ENCODE measurements at regions not wholly inside any gene's neighbourhood (a gene's known extent, or its start where the extent isn't known, plus 50 kb on each side); places are given as distances from the start of the nearest gene placed in this dataset.
"Not testable (repeated sequence)": the region's sequence is repeated elsewhere in the genome, so short reads cannot be mapped to it uniquely, and the experiment has no call there.

- Histone ChIP-seq H3K9me3 (no peaks in the 10 kb centered on the region), H3K36me3 (no peaks in the 10 kb centered on the region), H3K4me1 (ENCODE audit: control insufficient read depth in 1 of 2, low read depth in 2 of 2) (peaks cover 3 to 7% of the 10 kb centered on the region in 2 donors), H3K27ac (no peak overlapping the region), H3K27me3 (replicated peaks; ENCODE audit: insufficient read depth) (no peaks in the 10 kb centered on the region), H3K4me3 (no peak overlapping the region)
- TF ChIP-seq CTCF (IDR thresholded peaks at IDR 0.05) = no peak
- no peak for DNase-seq (ENCODE audit: low spot score)
- ATAC-seq (ENCODE audit: insufficient number of reproducible peaks, low FRiP score, low read depth) = no peak
Observed at GRCh38 chr6:85132091-85132490, 317.8 kb upstream of the NT5E start.

- DNase-seq (ENCODE audit: low spot score) = no peak
- Histone ChIP-seq H3K36me3 (no peaks in the 10 kb centered on the region), H3K27ac (no peak overlapping the region), H3K4me1 (ENCODE audit: control insufficient read depth in 1 of 2, low read depth in 2 of 2) (peaks cover 6 to 10% of the 10 kb centered on the region in 2 donors), H3K9me3 (no peaks in the 10 kb centered on the region), H3K27me3 (replicated peaks; ENCODE audit: insufficient read depth) (no peaks in the 10 kb centered on the region), H3K4me3 (no peak overlapping the region)
- no peak for TF ChIP-seq CTCF (IDR thresholded peaks at IDR 0.05)
- no peak for ATAC-seq (ENCODE audit: insufficient number of reproducible peaks, low FRiP score, low read depth)
Observed at GRCh38 chr6:85130743-85131142, 319.1 kb upstream of the NT5E start.

- Histone ChIP-seq H3K27me3 (replicated peaks; ENCODE audit: insufficient read depth) (no peaks in the 10 kb centered on the region), H3K4me3 (no peak overlapping the region), H3K9me3 (no peaks in the 10 kb centered on the region), H3K36me3 (no peaks in the 10 kb centered on the region), H3K27ac (no peak overlapping the region), H3K4me1 (ENCODE audit: control insufficient read depth in 1 of 2, low read depth in 2 of 2) (peaks cover 0 to 10% of the 10 kb centered on the region in 2 donors)
- no peak for DNase-seq (ENCODE audit: low spot score)
- TF ChIP-seq CTCF (IDR thresholded peaks at IDR 0.05) = no peak
- no peak for ATAC-seq (ENCODE audit: insufficient number of reproducible peaks, low FRiP score, low read depth)
Observed at GRCh38 chr6:85129881-85130280, 320.0 kb upstream of the NT5E start.

- Histone ChIP-seq H3K27me3 (replicated peaks; ENCODE audit: insufficient read depth) (no peaks in the 10 kb centered on the region), H3K9me3 (no peaks in the 10 kb centered on the region), H3K27ac (no peak overlapping the region), H3K4me3 (no peak overlapping the region), H3K4me1 (ENCODE audit: control insufficient read depth in 1 of 2, low read depth in 2 of 2) (peaks cover 0 to 10% of the 10 kb centered on the region in 2 donors), H3K36me3 (no peaks in the 10 kb centered on the region)
- DNase-seq (ENCODE audit: low spot score) (no peak), ATAC-seq (ENCODE audit: insufficient number of reproducible peaks, low FRiP score, low read depth) (no peak)
- no peak for TF ChIP-seq CTCF (IDR thresholded peaks at IDR 0.05)
Observed at GRCh38 chr6:85128781-85129180, 321.1 kb upstream of the NT5E start.

GRCh38 chr6:85128256-85128655 lies 321.6 kb upstream of the NT5E start:
- H3K27ac ChIP-seq; H3K9me3 ChIP-seq; H3K27me3 ChIP-seq (replicated peaks; ENCODE audit: insufficient read depth); ATAC-seq (ENCODE audit: insufficient number of reproducible peaks, low FRiP score, low read depth); H3K36me3 ChIP-seq; DNase-seq (ENCODE audit: low spot score); H3K4me3 ChIP-seq: not testable (repeated sequence)
- H3K4me1 ChIP-seq (ENCODE audit: control insufficient read depth in 1 of 2, low read depth in 2 of 2) = peaks cover 0 to 10% of the 10 kb centered on the region in 2 donors

- Histone ChIP-seq H3K36me3 (no peaks in the 10 kb centered on the region), H3K9me3 (no peaks in the 10 kb centered on the region), H3K27ac (no peak overlapping the region), H3K27me3 (replicated peaks; ENCODE audit: insufficient read depth) (no peaks in the 10 kb centered on the region), H3K4me3 (no peak overlapping the region), H3K4me1 (ENCODE audit: control insufficient read depth in 1 of 2, low read depth in 2 of 2) (peaks cover 0 to 10% of the 10 kb centered on the region in 2 donors)
- ATAC-seq (ENCODE audit: insufficient number of reproducible peaks, low FRiP score, low read depth) (no peak), DNase-seq (ENCODE audit: low spot score) (no peak)
- no peak for TF ChIP-seq CTCF (IDR thresholded peaks at IDR 0.05)
Observed at GRCh38 chr6:85127696-85128243, 322.1 kb upstream of the NT5E start.

Measured in thoracic aorta (tissue), 2 donors.